ENCODE measurements at regions not wholly inside any gene's neighbourhood (a gene's known extent, or its start where the extent isn't known, plus 50 kb on each side); places are given as distances from the start of the nearest gene placed in this dataset.

- no peaks in the 10 kb centered on the region for H3K9me3 ChIP-seq (replicated peaks; ENCODE audit: control insufficient read depth, insufficient read depth, low read length)
- ChIA-PET POLR2A (no interaction called here), CTCF (no interaction called here)
- TF ChIP-seq CTCF (IDR thresholded peaks at IDR 0.05; ENCODE audit: extremely low read depth in 1 of 2, insufficient read depth in 1 of 2, low read depth in 1 of 2, low read length in 2 of 2) (no peak), JUN (IDR thresholded peaks at IDR 0.05; ENCODE audit: borderline replicate concordance, insufficient read depth, insufficient read length, low read depth) (no peak), FOS (IDR thresholded peaks at IDR 0.05; ENCODE audit: borderline replicate concordance, insufficient read depth, low read length) (no peak), EZH2 (IDR thresholded peaks at IDR 0.05; ENCODE audit: borderline replicate concordance, low read depth, low read length, severe bottlenecking) (no peak), POLR2AphosphoS5 (IDR thresholded peaks at IDR 0.05; ENCODE audit: insufficient read depth, low read depth, low read length) (no peak), MAX (IDR thresholded peaks at IDR 0.05; ENCODE audit: insufficient read depth, insufficient read length) (no peak), MYC (IDR thresholded peaks at IDR 0.05; ENCODE audit: low read depth, low read length) (no peak), POLR2A (IDR thresholded peaks at IDR 0.05; ENCODE audit: low read depth, low read length) (no peak), GATA2 (IDR thresholded peaks at IDR 0.05; ENCODE audit: insufficient read depth, insufficient read length, low read depth, low read length) (no peak)
- intact Hi-C loops (cut with micrococcal nuclease), result no loop called here
- H3K36me3 ChIP-seq (ENCODE audit: control insufficient read depth in 2 of 2, extremely low read depth in 1 of 2, insufficient read depth in 2 of 2, low read length in 2 of 2), result no peaks in the 10 kb centered on the region
- H3K4me1 ChIP-seq (ENCODE audit: control insufficient read depth, extremely low read depth, insufficient read depth, low read length), result no peaks in the 10 kb centered on the region
- H3K4me3 ChIP-seq (replicated peaks in 1 of 3; ENCODE audit: insufficient read depth in 1 of 3, low read depth in 1 of 3, low read length in 3 of 3), result no peak overlapping the region
- no peaks in the 10 kb centered on the region for H4K20me1 ChIP-seq (replicated peaks; ENCODE audit: control insufficient read depth, extremely low read depth, insufficient read depth, low read length)
- H3K27ac ChIP-seq (ENCODE audit: insufficient read depth, low read depth, low read length), result no peak overlapping the region
- FAIRE-seq (no peak), DNase-seq (ENCODE audit: low read depth, low spot score) (no peak)
- no peaks in the 10 kb centered on the region for H3K9me1 ChIP-seq (replicated peaks; ENCODE audit: control insufficient read depth, extremely low read depth, insufficient read depth, low read length)
- H3K27me3 ChIP-seq (ENCODE audit: control insufficient read depth in 2 of 2, insufficient read depth in 2 of 2, low read length in 2 of 2), result no peaks in the 10 kb centered on the region
- dilution Hi-C loops (cut with MboI; ENCODE audit: extremely low pct_ligation_motif_present, low sequenced_read_pairs), result no loop called here
- no peak overlapping the region for H2AFZ ChIP-seq (ENCODE audit: low read depth, low read length)
- H3K9ac ChIP-seq (replicated peaks; ENCODE audit: extremely low read depth, insufficient read depth, low read length), result no peak overlapping the region
- H3K79me2 ChIP-seq (ENCODE audit: control insufficient read depth, insufficient read depth, low read length), result no peaks in the 10 kb centered on the region
- H3K4me2 ChIP-seq (ENCODE audit: insufficient read depth, low read length), result no peak overlapping the region
- no TSS peak for BruUV-seq (replicated peaks)
These were observed 1514.1 kb upstream of the DEFB115 start for GRCh38 chr20:29743101-29743931.
